ENCODE measurements at regions not wholly inside any gene's neighbourhood (a gene's known extent, or its start where the extent isn't known, plus 50 kb on each side); places are given as distances from the start of the nearest gene placed in this dataset.

DNA sequence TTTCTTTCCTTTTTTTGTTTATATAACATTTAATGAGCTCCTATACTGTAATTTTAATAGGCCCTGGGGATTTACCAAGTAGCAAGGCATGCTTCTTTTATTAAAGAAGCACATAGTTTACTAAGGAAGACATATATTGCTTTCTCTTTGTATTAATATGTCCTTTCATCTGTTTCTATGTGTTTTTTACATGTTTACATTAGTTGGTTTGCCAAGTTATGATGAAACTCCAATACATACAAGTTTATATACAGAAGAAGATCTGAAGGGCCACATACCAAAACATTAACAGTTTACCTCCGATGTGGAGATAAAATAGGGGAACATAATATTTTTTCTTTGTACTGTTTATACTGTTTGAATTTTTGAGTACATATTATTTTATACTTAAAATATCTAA, 100.9 kb downstream of the LACC1 start:
- no peak overlapping the region for H3K4me2 ChIP-seq (ENCODE audit: insufficient read depth, insufficient read length, low read length)
- no peak overlapping the region for H2AFZ ChIP-seq (ENCODE audit: low read length)
- no peaks in the 10 kb centered on the region for H3K9me3 ChIP-seq (ENCODE audit: control insufficient read depth, low read depth, low read length)
- no peaks in the 10 kb centered on the region for H4K20me1 ChIP-seq (ENCODE audit: control insufficient read depth, insufficient read depth, insufficient read length)
- H3K14ac ChIP-seq (ENCODE audit: insufficient read depth, low read length), result no peak overlapping the region
- no peaks in the 10 kb centered on the region for H3K79me1 ChIP-seq (ENCODE audit: insufficient read depth, low read depth, low read length, poor library complexity, severe bottlenecking)
- no peak overlapping the region for H2BK5ac ChIP-seq (ENCODE audit: insufficient read length, low read length)
- H4K8ac ChIP-seq (replicated peaks; ENCODE audit: insufficient read length, low read depth, low read length), result no peak overlapping the region
- no peak overlapping the region for H4K91ac ChIP-seq (ENCODE audit: insufficient read length, low read depth, low read length)
- no peak overlapping the region for H4K5ac ChIP-seq (ENCODE audit: insufficient read length, low read depth, low read length)
- H3K9me3 Mint-ChIP-seq, result peaks cover 0 to 7% of the 10 kb centered on the region in 2 experiments; a peak in 3 of 5 replicates
- no peak overlapping the region for H3K9ac ChIP-seq (ENCODE audit: extremely low read depth, insufficient read length, low read length)
- no peak overlapping the region for H3T11ph ChIP-seq (ENCODE audit: low read length)
- no peaks in the 10 kb centered on the region for H3K27me3 ChIP-seq (ENCODE audit: insufficient read depth, low read length)
- no peak for DNase-seq
- no peak overlapping the region for H3K4me3 Mint-ChIP-seq
- no peak overlapping the region for H2BK20ac ChIP-seq (ENCODE audit: low read depth, low read length, poor library complexity, severe bottlenecking)
- TF ChIP-seq, protein P1, sequence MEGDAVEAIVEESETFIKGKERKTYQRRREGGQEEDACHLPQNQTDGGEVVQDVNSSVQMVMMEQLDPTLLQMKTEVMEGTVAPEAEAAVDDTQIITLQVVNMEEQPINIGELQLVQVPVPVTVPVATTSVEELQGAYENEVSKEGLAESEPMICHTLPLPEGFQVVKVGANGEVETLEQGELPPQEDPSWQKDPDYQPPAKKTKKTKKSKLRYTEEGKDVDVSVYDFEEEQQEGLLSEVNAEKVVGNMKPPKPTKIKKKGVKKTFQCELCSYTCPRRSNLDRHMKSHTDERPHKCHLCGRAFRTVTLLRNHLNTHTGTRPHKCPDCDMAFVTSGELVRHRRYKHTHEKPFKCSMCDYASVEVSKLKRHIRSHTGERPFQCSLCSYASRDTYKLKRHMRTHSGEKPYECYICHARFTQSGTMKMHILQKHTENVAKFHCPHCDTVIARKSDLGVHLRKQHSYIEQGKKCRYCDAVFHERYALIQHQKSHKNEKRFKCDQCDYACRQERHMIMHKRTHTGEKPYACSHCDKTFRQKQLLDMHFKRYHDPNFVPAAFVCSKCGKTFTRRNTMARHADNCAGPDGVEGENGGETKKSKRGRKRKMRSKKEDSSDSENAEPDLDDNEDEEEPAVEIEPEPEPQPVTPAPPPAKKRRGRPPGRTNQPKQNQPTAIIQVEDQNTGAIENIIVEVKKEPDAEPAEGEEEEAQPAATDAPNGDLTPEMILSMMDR (conservative IDR thresholded peaks at IDR 0.05), result no peak
- H3K23me2 ChIP-seq (ENCODE audit: insufficient read length, low read depth, low read length, poor library complexity, severe bottlenecking), result no peaks in the 10 kb centered on the region
- H2BK12ac ChIP-seq (ENCODE audit: insufficient read length, low read depth, low read length), result no peak overlapping the region
- no peak overlapping the region for H3K4ac ChIP-seq (ENCODE audit: low read depth, low read length)
- H3K27ac Mint-ChIP-seq, result no peak overlapping the region
- no CpG with 5 or more reads among the region's 1 CpG for WGBS (ENCODE audit: extremely low coverage, insufficient read length, low lambda C conversion rate)
- no peaks in the 10 kb centered on the region for H3K79me2 ChIP-seq (ENCODE audit: insufficient read depth, low read length)
- H3K18ac ChIP-seq (ENCODE audit: insufficient read length, low read depth, low read length), result no peak overlapping the region
- peaks cover 2% of the 10 kb centered on the region; the same call in 1 of the 2 replicates for H3K4me1 ChIP-seq (ENCODE audit: insufficient read depth, low read length)
- H3K23ac ChIP-seq (ENCODE audit: insufficient read length, low read depth, low read length), result no peak overlapping the region
- H3K27ac ChIP-seq (ENCODE audit: insufficient read length, low read depth, low read length), result no peak overlapping the region
- H3K27me3 Mint-ChIP-seq (ENCODE audit: low read depth), result peaks cover 20% of the 10 kb centered on the region
- no peak overlapping the region for H2AK5ac ChIP-seq (ENCODE audit: insufficient read length, low read length)
- no peak overlapping the region for H2BK15ac ChIP-seq (ENCODE audit: low read depth, low read length)
- H3K4me1 Mint-ChIP-seq, result peaks cover 11 to 14% of the 10 kb centered on the region in 2 experiments
- no peak overlapping the region for H3K56ac ChIP-seq (ENCODE audit: insufficient read length, low read depth, low read length)
- H3K36me3 Mint-ChIP-seq (ENCODE audit: insufficient read depth in 1 of 3, low read depth in 3 of 3), result peaks cover 3 to 18% (median 6%) of the 10 kb centered on the region in 3 experiments; a peak in 5 of 7 replicates
- no peak overlapping the region for H2BK120ac ChIP-seq (ENCODE audit: low read depth, low read length, poor library complexity, severe bottlenecking)

Data from H9 (cell line).